Stimulated activated naive B cell treated with anti-CD40 and anti-IgM and Interleukin-4, amounts not matched to agents 10 μg/mL and 1 μg/mL and 100 μg/mL, for 72 hours (primary cell): ENCODE measurements at regions not wholly inside any gene's neighbourhood (a gene's known extent, or its start where the extent isn't known, plus 50 kb on each side); places are given as distances from the start of the nearest gene placed in this dataset.

Experiments used
- ATAC-seq, 2 donors: fragments of 150-1000 bp; cut with Tn5 transposase; replicated peaks; 2 replicates each; pipeline ENCODE4 v1.10.0; 2021; ENCODE audit warnings: moderate library complexity in 1 of 2
- DNase-seq: peaks from one replicate; pipeline ENCODE4 v3.0.0; 2021
- H3K27ac Mint-ChIP-seq: one replicate; pipeline ENCODE4 v1.8.0; 2022; ENCODE audit warnings: mild to moderate bottlenecking, mixed read lengths
- H3K27me3 Mint-ChIP-seq, 2 donors: one replicate each; pipeline ENCODE4 v1.8.0; 2022; ENCODE audit warnings: mixed read lengths in 2 of 2
- H3K36me3 Mint-ChIP-seq, 2 donors: one replicate each; pipeline ENCODE4 v1.8.0; 2022; ENCODE audit warnings: mixed read lengths in 2 of 2, mild to moderate bottlenecking in 1 of 2
- H3K4me1 Mint-ChIP-seq, 2 donors: one replicate each; pipeline ENCODE4 v1.8.0; 2022; ENCODE audit warnings: mixed read lengths in 2 of 2, mild to moderate bottlenecking in 1 of 2
- H3K4me3 Mint-ChIP-seq, 2 donors: one replicate each; pipeline ENCODE4 v1.8.0; 2022; ENCODE audit warnings: mild to moderate bottlenecking in 2 of 2, mixed read lengths in 2 of 2, moderate library complexity in 1 of 2
- H3K9me3 Mint-ChIP-seq, 2 donors: one replicate each; pipeline ENCODE4 v1.8.0; 2022; ENCODE audit warnings: mixed read lengths in 2 of 2, mild to moderate bottlenecking in 1 of 2

DNA sequence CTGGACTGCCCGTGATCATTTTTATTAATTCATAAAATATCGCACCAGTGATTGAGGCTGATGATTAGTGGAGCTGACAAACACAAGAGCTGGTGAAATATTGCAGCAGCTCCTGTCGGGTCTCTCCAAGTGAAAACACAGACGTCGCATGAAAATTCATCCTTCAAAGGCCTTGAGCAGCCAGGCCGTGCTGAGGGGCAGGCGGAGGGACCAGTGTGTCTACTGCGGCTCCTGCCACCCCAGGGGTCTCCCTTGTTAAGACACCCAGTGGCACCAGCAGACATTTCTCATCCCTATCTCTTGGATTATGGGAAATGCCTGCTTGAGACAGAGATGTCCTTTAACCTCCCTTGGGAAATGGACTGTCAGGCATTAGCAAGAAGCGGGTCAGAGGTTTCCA lies 289.4 kb upstream of the TLE3 start:
- ATAC-seq = no peak
- Mint-ChIP-seq H3K27me3 (peaks cover under 1 to 5% of the 10 kb centered on the region in 2 donors), H3K36me3 (peaks cover 0 to under 1% of the 10 kb centered on the region in 2 donors), H3K9me3 (peaks cover 0 to 5% of the 10 kb centered on the region in 2 donors), H3K4me3 (peak overlapping the region in 1 of 2 donors; percentile 6), H3K4me1 (peaks cover 13 to 31% of the 10 kb centered on the region in 2 donors), H3K27ac (peak overlapping the region; percentile 56)
- no peak for DNase-seq

DNA sequence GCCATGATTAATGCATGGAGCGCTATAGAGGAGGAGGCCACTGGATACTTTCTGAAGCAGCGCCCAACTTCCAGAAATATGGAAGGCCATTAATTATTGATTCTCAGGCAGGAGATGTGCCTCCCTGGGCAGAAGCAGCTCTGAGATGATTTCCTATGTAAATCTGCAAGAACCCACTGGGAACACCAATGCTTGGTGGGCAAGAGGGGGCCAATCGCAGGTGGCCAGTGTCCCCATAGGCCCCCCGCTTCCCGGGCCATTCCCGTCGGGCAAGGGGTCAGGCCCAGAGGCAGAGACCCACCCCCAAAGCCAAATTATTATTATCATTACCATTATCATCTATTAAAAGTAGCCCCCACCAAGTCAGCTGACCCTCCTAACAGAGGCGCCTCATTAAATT lies 288.0 kb upstream of the TLE3 start:
- DNase-seq (no peak), ATAC-seq (no peak)
- H3K27ac Mint-ChIP-seq = no peak overlapping the region
- peaks cover 0 to 5% of the 10 kb centered on the region in 2 donors for H3K9me3 Mint-ChIP-seq
- peaks cover 8 to 13% of the 10 kb centered on the region in 2 donors for H3K27me3 Mint-ChIP-seq
- no peak overlapping the region for H3K4me3 Mint-ChIP-seq
- H3K4me1 Mint-ChIP-seq = peaks cover 13 to 31% of the 10 kb centered on the region in 2 donors
- peaks cover 0 to 2% of the 10 kb centered on the region in 2 donors for H3K36me3 Mint-ChIP-seq

DNA sequence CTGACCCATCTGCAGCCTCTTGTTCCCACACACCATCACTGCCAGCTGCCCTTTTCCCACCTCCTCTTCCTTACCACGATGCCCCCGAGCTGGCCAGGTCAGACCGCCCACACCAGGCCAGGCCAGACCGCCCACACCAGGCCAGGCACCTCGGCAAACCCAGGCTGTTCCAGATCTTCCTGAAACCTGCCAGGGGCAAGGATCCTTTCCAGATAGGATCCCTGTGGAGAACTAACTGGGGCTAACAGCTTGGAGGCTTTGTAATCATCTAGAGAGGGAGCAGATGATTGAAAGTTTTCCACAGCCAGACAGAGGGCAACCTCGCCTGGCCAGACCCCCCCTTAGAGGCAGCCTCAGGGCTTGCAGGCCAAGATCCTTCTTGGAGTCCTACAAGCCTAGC lies 287.3 kb upstream of the TLE3 start:
- Mint-ChIP-seq H3K4me3 (no peak overlapping the region), H3K27me3 (peaks cover 8 to 13% of the 10 kb centered on the region in 2 donors), H3K36me3 (peaks cover 0 to 2% of the 10 kb centered on the region in 2 donors), H3K9me3 (peaks cover 0 to 3% of the 10 kb centered on the region in 2 donors), H3K27ac (no peak overlapping the region), H3K4me1 (peaks cover 13 to 31% of the 10 kb centered on the region in 2 donors)
- no peak for DNase-seq
- no peak for ATAC-seq

DNA sequence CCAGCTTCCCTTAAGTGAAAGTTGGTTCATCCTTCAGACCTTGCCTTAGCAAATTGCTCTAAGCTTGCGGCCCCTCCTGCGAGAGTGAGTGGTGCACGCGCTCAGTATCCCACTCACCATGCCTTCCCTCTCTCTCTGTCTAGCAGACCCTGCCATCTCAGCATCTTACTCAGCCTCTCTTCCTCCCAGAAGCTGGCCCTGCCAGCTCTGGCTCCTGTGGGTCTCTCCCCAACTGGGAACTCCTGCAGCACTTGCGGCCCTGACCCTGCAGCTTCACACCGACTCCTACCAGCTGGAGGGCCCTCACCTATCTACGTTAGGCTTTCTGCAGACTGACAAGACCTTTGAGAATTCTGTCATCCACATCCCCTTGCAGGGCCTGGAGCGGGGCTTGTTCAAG lies 286.1 kb upstream of the TLE3 start:
- no peak overlapping the region for H3K27ac Mint-ChIP-seq
- peaks cover 8 to 17% of the 10 kb centered on the region in 2 donors for H3K27me3 Mint-ChIP-seq
- peaks cover 13 to 31% of the 10 kb centered on the region in 2 donors for H3K4me1 Mint-ChIP-seq
- no peak for ATAC-seq
- H3K4me3 Mint-ChIP-seq = no peak overlapping the region
- peaks cover 0 to 3% of the 10 kb centered on the region in 2 donors for H3K9me3 Mint-ChIP-seq
- no peak for DNase-seq
- peaks cover 0 to 2% of the 10 kb centered on the region in 2 donors for H3K36me3 Mint-ChIP-seq

DNA sequence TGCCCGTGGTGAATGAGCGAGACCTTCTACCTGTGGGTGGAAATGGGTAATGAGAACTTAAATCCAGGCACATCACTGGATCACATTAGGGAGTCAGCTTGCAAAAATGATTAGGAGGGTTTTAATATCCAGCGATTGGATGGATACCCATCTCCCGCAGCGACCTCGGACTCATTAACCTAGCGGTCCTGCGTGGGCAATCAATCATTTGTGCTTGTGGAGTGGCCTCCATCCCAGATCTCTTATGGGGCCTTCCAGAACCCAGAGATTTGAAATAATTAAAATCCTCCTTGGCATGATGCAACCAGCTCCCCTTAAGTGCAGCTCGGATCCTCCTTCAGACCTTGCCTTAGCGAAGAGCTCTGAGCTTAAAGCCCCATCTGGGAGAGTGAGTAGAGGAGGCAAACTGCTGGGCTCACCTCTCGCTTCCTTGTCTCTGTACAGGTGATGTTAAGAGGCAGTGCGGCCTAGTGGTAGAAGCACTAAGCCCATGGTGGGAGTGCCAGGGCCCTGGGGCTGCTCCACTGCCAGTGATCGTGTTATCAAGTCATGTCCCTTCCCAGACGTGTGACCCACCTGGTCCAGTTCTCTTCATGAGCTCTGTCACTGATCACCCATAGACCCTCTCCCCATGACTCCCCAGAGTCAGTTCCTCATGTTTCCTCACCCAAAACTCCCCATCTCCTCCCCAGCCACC lies 285.2 kb upstream of the TLE3 start:
- Mint-ChIP-seq H3K4me1 (peaks cover 13 to 30% of the 10 kb centered on the region in 2 donors), H3K36me3 (peaks cover 0 to 2% of the 10 kb centered on the region in 2 donors), H3K4me3 (no peak overlapping the region), H3K27ac (no peak overlapping the region), H3K27me3 (peaks cover 8 to 19% of the 10 kb centered on the region in 2 donors), H3K9me3 (peaks cover 0 to 3% of the 10 kb centered on the region in 2 donors)
- ATAC-seq (no peak), DNase-seq (no peak)

DNA sequence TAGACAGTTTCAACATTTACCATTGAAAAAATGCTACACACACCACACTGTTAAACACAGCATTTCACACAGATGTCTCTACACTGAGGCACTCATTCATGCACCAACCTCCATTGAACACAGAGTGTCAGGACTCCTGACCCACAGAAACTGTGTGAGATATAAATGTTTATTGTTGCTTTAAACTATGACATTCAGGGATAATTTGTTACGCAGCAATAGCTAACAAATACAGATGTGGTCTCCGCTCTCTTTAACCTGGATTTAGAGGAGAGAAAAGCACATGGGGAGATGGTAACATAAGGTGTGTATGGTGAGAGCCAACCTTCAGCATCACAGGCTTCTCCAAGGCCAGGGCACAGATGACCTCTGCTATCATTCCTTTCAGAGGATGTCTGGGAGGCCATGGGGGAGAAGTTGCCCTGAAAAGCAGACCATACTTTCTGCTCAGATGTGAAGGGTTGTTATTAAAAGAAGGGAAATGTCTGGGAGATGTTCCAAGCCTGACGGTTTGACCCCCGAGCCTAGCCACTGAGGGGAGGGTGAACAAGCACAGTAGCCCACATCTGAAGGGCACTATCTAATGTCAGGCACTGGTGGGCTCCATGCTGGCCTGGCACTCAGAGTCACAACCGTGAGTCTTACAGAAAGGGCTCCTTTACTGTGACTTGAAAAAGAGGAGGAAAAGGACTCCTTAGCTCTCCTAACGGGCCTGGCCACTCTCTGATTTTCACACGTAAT lies 284.5 kb upstream of the TLE3 start:
- Mint-ChIP-seq H3K4me1 (peaks cover 13 to 26% of the 10 kb centered on the region in 2 donors), H3K27ac (no peak overlapping the region), H3K36me3 (peaks cover 0 to 2% of the 10 kb centered on the region in 2 donors), H3K4me3 (no peak overlapping the region), H3K9me3 (peaks cover 0 to 3% of the 10 kb centered on the region in 2 donors), H3K27me3 (peaks cover 8 to 23% of the 10 kb centered on the region in 2 donors)
- no peak for DNase-seq
- no peak for ATAC-seq

DNA sequence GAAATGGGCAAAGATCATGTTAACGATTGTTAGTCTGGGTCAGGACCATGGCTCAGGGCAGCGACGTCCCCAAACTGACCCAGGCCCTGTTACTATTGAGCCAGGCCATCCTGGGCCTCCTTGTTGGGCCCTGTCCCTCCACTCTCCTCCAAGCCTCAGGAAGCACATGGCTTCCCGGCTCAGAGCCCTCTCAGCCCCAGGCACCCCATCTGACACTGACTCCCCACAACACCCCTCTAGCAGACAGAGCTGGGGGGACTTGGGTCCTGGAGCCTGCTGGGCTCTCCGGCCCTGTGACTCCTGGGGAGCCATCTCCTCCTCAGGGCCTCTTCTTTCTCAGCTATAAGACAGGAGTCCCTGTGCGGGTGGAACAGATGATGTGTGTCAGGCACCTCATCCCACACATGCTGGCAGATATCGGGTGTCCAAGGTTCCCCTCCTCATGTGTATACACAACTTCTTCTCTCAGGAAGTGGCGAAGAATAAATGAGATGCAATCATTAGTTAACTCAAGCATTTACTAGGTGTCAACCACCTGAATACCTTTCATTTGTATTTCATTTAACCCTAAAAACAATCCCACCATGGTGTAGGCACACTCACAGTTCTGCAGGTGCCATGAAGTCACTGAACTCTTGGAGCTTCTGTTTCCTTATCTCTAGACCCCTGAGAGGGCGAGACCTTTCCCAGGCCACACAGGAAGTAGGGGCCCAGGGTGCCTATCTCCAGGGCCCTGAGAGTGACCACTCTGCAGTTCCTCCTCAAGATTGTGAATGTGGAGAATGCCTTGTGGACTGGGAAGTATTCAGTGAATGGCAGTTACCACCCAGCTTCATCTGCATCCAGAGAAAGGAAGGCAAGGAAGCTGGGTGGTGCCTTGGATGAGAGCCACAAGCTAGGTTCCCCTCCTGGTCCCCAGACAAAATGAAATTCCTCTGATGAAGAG lies 282.5 kb upstream of the TLE3 start:
- Mint-ChIP-seq H3K27ac (no peak overlapping the region), H3K9me3 (peaks cover 0 to 3% of the 10 kb centered on the region in 2 donors), H3K36me3 (peaks cover 0 to 2% of the 10 kb centered on the region in 2 donors), H3K4me3 (no peak overlapping the region), H3K27me3 (peaks cover 19 to 39% of the 10 kb centered on the region in 2 donors), H3K4me1 (peaks cover 6 to 18% of the 10 kb centered on the region in 2 donors)
- ATAC-seq (no peak), DNase-seq (no peak)

DNA sequence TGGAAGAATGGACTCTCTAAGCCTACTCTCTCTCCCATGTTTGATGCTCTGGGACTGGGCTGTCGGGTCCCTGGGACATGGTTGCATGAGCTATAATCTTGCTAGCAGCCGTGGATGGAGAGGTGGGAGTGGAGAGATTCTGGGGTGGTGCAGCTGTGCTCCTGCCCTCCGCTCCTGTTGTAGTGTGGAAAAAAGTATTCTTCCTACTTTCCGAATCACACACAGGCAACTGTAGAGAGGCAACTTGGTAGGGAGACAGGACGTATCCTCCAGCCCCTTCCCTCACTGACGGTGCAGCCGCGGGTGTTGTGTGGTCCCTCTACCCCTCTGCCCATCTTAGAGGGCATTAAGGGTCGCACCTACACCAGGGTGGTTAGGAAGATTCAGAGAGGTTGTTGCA lies 281.4 kb upstream of the TLE3 start:
- DNase-seq = no peak
- Mint-ChIP-seq H3K9me3 (peaks cover 0 to 3% of the 10 kb centered on the region in 2 donors), H3K27me3 (peaks cover 25 to 44% of the 10 kb centered on the region in 2 donors), H3K4me1 (peaks cover 5 to 15% of the 10 kb centered on the region in 2 donors), H3K27ac (no peak overlapping the region), H3K36me3 (peaks cover 0 to 2% of the 10 kb centered on the region in 2 donors), H3K4me3 (no peak overlapping the region)
- ATAC-seq = no peak

DNA sequence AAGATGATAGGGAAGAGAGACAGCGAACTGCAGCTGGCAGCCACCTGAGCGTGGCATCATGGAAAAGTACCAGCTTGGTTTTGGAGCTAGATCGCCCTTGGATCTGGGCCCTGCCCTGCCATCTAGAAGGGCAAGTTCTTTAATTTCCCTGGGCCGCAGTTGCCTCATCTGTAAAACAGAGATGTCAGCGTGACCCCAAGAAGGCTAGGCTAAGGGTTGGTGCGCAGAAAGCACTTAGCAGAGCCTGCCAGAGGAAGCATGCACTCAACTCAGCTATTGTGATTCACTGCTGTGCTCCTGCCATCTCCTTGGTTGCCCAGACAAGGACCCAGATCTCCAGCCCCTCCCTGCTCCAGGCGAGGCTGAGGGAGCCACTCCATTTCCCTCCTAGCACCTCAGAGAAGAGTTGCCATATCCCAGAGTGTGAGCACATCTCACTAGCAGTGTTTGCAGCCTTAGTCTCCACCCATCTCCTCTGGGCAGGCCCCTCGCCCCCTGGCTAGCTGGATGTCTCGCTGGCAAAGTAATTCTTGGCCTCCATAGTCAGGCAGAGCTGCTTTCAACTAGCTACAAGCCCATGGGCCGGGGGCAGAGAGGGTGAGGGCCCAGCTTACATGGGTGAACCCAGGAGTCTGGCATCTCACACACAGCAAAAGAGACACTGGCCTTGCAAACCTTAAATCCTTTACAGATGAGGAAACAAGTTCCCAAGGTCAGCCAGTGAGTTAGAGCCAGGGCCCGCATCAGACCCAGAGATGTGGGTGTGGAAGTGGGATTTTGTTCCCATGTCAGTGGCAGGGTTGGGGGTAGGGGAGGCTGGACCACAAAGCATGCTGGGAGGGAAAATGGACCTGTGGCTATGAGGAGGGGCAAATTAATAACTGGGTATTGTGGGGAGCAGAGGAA lies 280.7 kb upstream of the TLE3 start:
- Mint-ChIP-seq H3K36me3 (peaks cover 0 to 2% of the 10 kb centered on the region in 2 donors), H3K27me3 (peaks cover 27 to 44% of the 10 kb centered on the region in 2 donors), H3K27ac (no peak overlapping the region), H3K9me3 (peaks cover 0 to 3% of the 10 kb centered on the region in 2 donors), H3K4me3 (no peak overlapping the region), H3K4me1 (peaks cover 5 to 15% of the 10 kb centered on the region in 2 donors)
- no peak for DNase-seq
- no peak for ATAC-seq

DNA sequence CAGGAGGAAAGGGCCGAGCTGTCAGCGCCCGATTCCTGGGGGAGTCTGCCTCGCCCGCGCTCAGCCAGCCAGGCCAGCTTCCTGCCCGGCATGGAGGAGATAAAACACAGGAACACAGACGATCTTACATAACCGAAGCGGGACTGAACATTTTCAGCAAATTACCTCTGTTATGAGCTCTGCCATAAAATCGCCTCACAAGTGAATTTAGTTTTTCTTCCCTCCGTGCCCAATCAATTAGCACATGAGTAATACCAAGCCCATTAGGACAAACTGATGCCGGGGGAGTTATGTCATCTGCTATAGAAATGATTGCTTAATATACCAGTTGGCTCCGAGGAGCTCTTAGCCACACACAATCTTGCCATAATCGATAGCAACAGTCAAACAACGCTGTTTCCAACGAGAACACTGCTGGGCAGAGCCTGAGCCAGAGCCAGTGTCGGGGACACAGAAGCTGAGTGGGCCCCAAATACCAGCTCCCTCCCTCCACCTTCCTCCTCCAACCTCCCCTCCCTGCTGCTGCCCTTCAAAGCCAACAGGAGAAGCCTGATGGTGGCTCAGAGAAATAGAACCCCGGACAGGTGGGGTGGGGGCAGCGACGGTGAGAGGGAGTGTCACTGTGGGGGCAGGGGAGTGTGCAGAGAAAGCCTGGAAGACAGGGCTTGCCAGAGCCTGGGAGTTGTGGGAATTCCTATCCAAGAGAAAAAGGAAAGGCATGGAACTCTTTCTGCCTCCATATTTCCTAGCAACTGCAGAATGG lies 279.4 kb upstream of the TLE3 start:
- H3K36me3 Mint-ChIP-seq = peaks cover 0 to 2% of the 10 kb centered on the region in 2 donors
- DNase-seq (no peak), ATAC-seq (no peak)
- H3K4me1 Mint-ChIP-seq = peaks cover 5 to 16% of the 10 kb centered on the region in 2 donors
- H3K27ac Mint-ChIP-seq = no peak overlapping the region
- peaks cover 0 to 4% of the 10 kb centered on the region in 2 donors for H3K9me3 Mint-ChIP-seq
- H3K4me3 Mint-ChIP-seq = no peak overlapping the region
- H3K27me3 Mint-ChIP-seq = peaks cover 27 to 40% of the 10 kb centered on the region in 2 donors

DNA sequence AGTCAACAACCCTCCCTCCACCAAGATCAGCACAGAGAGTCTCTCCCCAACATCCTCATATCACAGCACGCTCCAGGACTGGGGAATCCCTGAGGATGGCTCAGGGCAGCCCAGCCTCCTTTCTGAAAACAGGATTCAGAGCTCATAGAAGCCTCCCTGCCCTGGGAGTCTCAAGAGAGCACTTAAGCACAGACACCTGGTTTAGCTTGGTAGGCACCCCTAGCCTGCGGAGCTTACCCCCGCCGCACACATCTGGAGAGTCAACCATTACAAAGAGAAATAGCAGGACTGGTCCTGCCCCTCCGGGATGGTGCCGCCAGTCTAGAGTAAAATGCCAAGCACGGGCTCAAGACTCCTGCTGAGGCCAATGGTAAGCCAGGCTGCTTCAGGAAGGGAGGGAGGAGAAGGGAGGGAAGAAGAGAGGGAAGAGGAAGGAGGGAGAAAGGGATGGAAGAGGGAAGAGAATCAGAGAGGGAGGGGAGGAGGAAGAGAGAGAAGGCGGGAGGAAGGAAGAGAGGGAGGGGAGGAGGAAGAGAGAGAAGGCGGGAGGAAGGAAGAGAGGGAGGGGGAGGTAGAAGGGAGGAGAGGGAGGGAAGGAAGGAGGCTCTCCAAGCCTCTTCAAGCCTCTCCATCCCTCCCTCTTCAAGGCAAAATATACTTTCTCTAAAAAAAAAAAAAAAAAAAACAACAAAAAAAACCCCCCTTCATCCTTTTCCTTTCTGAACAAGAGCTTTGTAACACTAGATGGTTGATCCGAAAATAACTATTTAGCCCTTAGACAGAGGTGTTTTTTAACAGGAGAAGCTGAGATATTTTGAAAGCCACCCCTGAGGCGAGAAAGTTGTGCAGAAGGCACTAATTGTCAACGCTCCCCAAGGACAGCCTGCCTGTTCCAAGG lies 278.6 kb upstream of the TLE3 start:
- Mint-ChIP-seq H3K36me3 (no peaks in the 10 kb centered on the region), H3K4me1 (peaks cover 9 to 24% of the 10 kb centered on the region in 2 donors), H3K27me3 (peaks cover 24 to 37% of the 10 kb centered on the region in 2 donors), H3K27ac (no peak overlapping the region), H3K9me3 (peaks cover 0 to 1% of the 10 kb centered on the region in 2 donors), H3K4me3 (no peak overlapping the region)
- no peak for ATAC-seq
- DNase-seq = no peak

DNA sequence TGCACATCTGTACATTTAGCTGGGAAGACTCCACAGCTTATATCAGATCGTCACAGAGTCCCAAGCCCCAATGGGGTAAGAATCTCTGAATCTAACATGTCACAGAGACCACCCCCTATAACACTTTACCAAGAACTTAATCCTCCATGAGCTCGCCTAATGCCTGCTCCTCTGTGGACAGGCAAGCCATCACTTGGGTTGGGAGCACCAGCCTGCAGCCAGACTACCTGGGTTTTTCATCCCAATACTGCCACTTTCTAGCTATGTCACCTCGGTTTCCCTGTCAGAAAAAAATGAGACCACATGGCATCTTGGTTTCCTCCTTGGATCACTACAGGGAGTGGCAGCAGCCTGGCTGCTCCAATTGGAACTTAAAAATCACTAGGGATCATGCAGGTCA lies 277.9 kb upstream of the TLE3 start:
- no peak for ATAC-seq
- Mint-ChIP-seq H3K9me3 (peaks cover 0 to 1% of the 10 kb centered on the region in 2 donors), H3K36me3 (no peaks in the 10 kb centered on the region)

More for the DNA sequence above, 277.9 kb upstream of the TLE3 start:
- Mint-ChIP-seq H3K4me3 (no peak overlapping the region), H3K27ac (no peak overlapping the region), H3K27me3 (peaks cover 24 to 37% of the 10 kb centered on the region in 2 donors), H3K4me1 (peaks cover 10 to 29% of the 10 kb centered on the region in 2 donors)
- DNase-seq = no peak
